K562 (cell line): ENCODE measurements at regions not wholly inside any gene's neighbourhood (a gene's known extent, or its start where the extent isn't known, plus 50 kb on each side); places are given as distances from the start of the nearest gene placed in this dataset.

Experiments used
- ARID4B ChIP-seq: sonication (generic); formaldehyde crosslinking; IDR thresholded peaks from 2 replicates; pipeline ENCODE4 v1.8.0; 2022; ENCODE audit warnings: mild to moderate bottlenecking, missing genetic modification reagents
- CHD1 ChIP-seq: fragments of 200-600 bp; sonication (generic); IDR thresholded peaks from one replicate; pipeline ENCODE4 v1.6.1; 2012; ENCODE audit warnings: mild to moderate bottlenecking, moderate library complexity, low read length, inconsistent platforms
- EP400 ChIP-seq: fragments of 450-650 bp; IDR thresholded peaks from 2 replicates; pipeline ENCODE4 v1.6.1; 2017; ENCODE audit warnings: antibody characterized with exemption, mild to moderate bottlenecking, moderate library complexity
- ETV1 ChIP-seq: fragments of 450-650 bp; conservative IDR thresholded peaks from 2 replicates; pipeline ENCODE4 v1.6.1; 2016; ENCODE audit warnings: missing genetic modification characterization, control low read depth, low read depth, missing compliant biosample characterization
- FOXK2 ChIP-seq, 2 experiments: fragments of 450-650 bp; IDR thresholded peaks in 1 of 2; conservative IDR thresholded peaks in 1 of 2; 2 replicates each; pipeline ENCODE4 v1.6.1; 2016; ENCODE audit warnings: low read depth in 2 of 2, mild to moderate bottlenecking in 1 of 2
- HDAC6 ChIP-seq: IDR thresholded peaks from 2 replicates; pipeline ENCODE4 v1.6.1; 2012; ENCODE audit warnings: low read depth, mild to moderate bottlenecking, control low read depth, inconsistent platforms, low read length, moderate library complexity
- HNRNPLL ChIP-seq: fragments of 200-400 bp; formaldehyde crosslinking; IDR thresholded peaks from 2 replicates; pipeline ENCODE4 v1.6.1; 2017; ENCODE audit warnings: low read length, low read depth, mild to moderate bottlenecking; ENCODE audit not compliant: poor library complexity, severe bottlenecking
- KDM2B ChIP-seq: fragments of 250-450 bp; sonication (Bioruptor Pico); IDR thresholded peaks from 2 replicates; pipeline ENCODE4 v1.8.0; 2021; ENCODE audit warnings: mild to moderate bottlenecking, moderate library complexity
- MCM3 ChIP-seq: fragments of 450-650 bp; IDR thresholded peaks from 2 replicates; pipeline ENCODE4 v1.6.1; 2016
- MED1 ChIP-seq: sonication (generic); formaldehyde crosslinking; IDR thresholded peaks from 2 replicates; pipeline ENCODE4 v1.8.1; 2023; ENCODE audit warnings: missing genetic modification reagents, borderline replicate concordance
- NELFE ChIP-seq: IDR thresholded peaks from 2 replicates; pipeline ENCODE4 v1.6.1; 2011; ENCODE audit warnings: mild to moderate bottlenecking; ENCODE audit not compliant: insufficient read depth, insufficient read length
- NR4A1 ChIP-seq, 2 experiments: fragments of 250-450 bp in 1 of 2; fragments of 450-650 bp in 1 of 2; sonication (Bioruptor Pico) in 1 of 2; IDR thresholded peaks; 2 replicates each; pipeline versions ENCODE4 v1.4.0 to v1.6.1; 2016 to 2020; ENCODE audit warnings: mild to moderate bottlenecking in 2 of 2, missing compliant biosample characterization in 1 of 2, missing genetic modification characterization in 1 of 2, moderate library complexity in 1 of 2
- PCBP2 ChIP-seq: fragments of 200-400 bp; formaldehyde crosslinking; IDR thresholded peaks from 2 replicates; pipeline ENCODE4 v1.6.1; 2018; ENCODE audit warnings: low read length, low read depth, mild to moderate bottlenecking, moderate library complexity; ENCODE audit not compliant: poor library complexity, severe bottlenecking
- PHF8 ChIP-seq: fragments of 200-600 bp; sonication (generic); IDR thresholded peaks from 2 replicates; pipeline ENCODE4 v1.6.1; 2012; ENCODE audit warnings: mixed run types, mild to moderate bottlenecking, inconsistent platforms, low read length, moderate library complexity, borderline replicate concordance
- RBFOX2 ChIP-seq: fragments of 200-400 bp; formaldehyde crosslinking; IDR thresholded peaks from 2 replicates; pipeline ENCODE4 v1.6.1; 2017; ENCODE audit warnings: low read depth, mild to moderate bottlenecking, low read length, moderate library complexity
- ZNF197 ChIP-seq: fragments of 200-800 bp; sonication (Bioruptor generic); IDR thresholded peaks from 2 replicates; pipeline ENCODE4 v1.6.1; 2016; ENCODE audit warnings: low read depth, missing genetic modification characterization, missing compliant biosample characterization
- ZNF224 ChIP-seq: sonication (generic); formaldehyde crosslinking; IDR thresholded peaks from 2 replicates; pipeline ENCODE4 v1.8.0; 2022; ENCODE audit warnings: mild to moderate bottlenecking, missing genetic modification reagents
- ZNF316 ChIP-seq: fragments of 450-650 bp; IDR thresholded peaks from 2 replicates; pipeline ENCODE4 v1.6.1; 2016
- TF ChIP-seq, protein P1 (sequence below): IDR thresholded peaks from 2 replicates; pipeline ENCODE4 v1.6.1; 2014; ENCODE audit warnings: antibody characterized with exemption
- TF ChIP-seq, protein P2 (sequence below): fragments of 450-650 bp; formaldehyde crosslinking; IDR thresholded peaks from 2 replicates; pipeline ENCODE4 v1.4.0; 2020; ENCODE audit warnings: mild to moderate bottlenecking, moderate library complexity

DNA sequence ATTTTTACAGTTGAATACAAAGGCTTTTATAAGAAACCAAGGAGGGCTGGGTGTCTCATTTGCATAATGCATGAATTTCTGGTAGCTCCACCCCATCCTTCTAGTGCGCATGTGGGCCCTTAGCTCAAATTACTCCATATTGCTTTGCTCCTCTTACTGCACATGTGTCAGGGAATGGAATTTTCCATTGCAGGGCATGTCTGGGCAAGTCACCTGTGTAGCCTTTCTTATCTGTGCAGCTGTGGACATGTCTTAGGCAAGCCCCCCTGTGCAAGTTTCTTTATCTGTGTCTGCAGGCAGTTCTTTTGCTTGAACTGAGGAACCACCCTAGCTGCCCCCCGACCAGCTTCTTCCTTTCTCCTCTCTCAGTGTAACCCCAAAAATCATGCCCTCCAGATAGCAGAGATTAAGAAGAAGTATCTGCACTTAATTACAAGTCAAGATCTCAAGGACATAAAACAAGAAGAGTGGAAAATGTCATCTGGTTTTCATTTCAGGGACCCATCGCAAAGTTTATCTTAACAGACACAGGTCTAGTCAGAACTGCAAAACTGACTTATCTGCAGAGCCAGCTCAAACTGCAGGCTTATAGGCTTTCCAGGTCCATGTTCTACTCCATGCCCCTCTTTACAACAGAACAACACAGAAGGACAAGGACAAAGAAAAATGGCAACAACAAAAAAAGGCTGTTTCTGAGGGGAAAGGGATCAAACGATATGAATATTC, 137.9 kb upstream of the HS3ST4 start (continued):
- no peak for TF ChIP-seq ARID4B (CRISPR knock-in tag)
- 0 out of 2 replicates have a peak, but pooled peaks have one; percentile 30 for TF ChIP-seq ZNF197
- no peak for TF ChIP-seq ZNF316
- TF ChIP-seq, protein P1, sequence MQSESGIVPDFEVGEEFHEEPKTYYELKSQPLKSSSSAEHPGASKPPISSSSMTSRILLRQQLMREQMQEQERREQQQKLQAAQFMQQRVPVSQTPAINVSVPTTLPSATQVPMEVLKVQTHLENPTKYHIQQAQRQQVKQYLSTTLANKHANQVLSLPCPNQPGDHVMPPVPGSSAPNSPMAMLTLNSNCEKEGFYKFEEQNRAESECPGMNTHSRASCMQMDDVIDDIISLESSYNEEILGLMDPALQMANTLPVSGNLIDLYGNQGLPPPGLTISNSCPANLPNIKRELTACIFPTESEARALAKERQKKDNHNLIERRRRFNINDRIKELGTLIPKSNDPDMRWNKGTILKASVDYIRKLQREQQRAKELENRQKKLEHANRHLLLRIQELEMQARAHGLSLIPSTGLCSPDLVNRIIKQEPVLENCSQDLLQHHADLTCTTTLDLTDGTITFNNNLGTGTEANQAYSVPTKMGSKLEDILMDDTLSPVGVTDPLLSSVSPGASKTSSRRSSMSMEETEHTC = no peak
- no peak for TF ChIP-seq PHF8
- TF ChIP-seq HNRNPLL = no peak
- no peak for TF ChIP-seq ETV1 (tag)
- TF ChIP-seq ZNF224 = no peak
- no peak for TF ChIP-seq RBFOX2
- no peak for TF ChIP-seq NELFE
- TF ChIP-seq, protein P2, sequence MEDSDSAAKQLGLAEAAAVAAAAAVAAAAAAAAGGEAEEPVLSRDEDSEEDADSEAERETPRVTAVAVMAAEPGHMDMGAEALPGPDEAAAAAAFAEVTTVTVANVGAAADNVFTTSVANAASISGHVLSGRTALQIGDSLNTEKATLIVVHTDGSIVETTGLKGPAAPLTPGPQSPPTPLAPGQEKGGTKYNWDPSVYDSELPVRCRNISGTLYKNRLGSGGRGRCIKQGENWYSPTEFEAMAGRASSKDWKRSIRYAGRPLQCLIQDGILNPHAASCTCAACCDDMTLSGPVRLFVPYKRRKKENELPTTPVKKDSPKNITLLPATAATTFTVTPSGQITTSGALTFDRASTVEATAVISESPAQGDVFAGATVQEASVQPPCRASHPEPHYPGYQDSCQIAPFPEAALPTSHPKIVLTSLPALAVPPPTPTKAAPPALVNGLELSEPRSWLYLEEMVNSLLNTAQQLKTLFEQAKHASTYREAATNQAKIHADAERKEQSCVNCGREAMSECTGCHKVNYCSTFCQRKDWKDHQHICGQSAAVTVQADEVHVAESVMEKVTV (CRISPR knock-in tag) = no peak
- TF ChIP-seq PCBP2 = no peak
- TF ChIP-seq KDM2B (CRISPR knock-in tag) = no peak
- TF ChIP-seq FOXK2 (conservative IDR thresholded peaks at IDR 0.05 in 1 of 2, IDR thresholded peaks at IDR 0.05 in 1 of 2; ENCODE audit: low read depth in 2 of 2) = peak; percentile 24 to 78; a peak in 2 of 4 replicates
- no peak for TF ChIP-seq MCM3
- no peak for TF ChIP-seq MED1 (CRISPR knock-in tag)
- TF ChIP-seq EP400 = peak; percentile 42; the same call in 1 of the 2 replicates
- no peak for TF ChIP-seq CHD1
- TF ChIP-seq HDAC6 = no peak
- no peak for TF ChIP-seq NR4A1 (CRISPR knock-in tag; IDR thresholded peaks at IDR 0.05)
- peak; percentile 99 for TF ChIP-seq NR4A1 (tag; IDR thresholded peaks at IDR 0.05)
